HG03457 (cell line): ENCODE measurements at regions not wholly inside any gene's neighbourhood (a gene's known extent, or its start where the extent isn't known, plus 50 kb on each side); places are given as distances from the start of the nearest gene placed in this dataset.

ENCODE experiments used
- ATAC-seq: cut with Tn5 transposase; IDR thresholded peaks from one replicate; pipeline ENCODE4 v1.9.1; 2021; ENCODE audit warnings: moderate number of reproducible peaks; ENCODE audit not compliant: unreplicated experiment

GRCh38 chr6:93799226-93799625 is 379.9 kb upstream of the EPHA7 start:
- ATAC-seq: no peak

GRCh38 chr6:93794166-93794565 is 374.8 kb upstream of the EPHA7 start:
- no peak for ATAC-seq

- ATAC-seq: no peak
These were observed 373.4 kb upstream of the EPHA7 start for GRCh38 chr6:93792746-93793145.

GRCh38 chr6:93790981-93791380 is 371.6 kb upstream of the EPHA7 start:
- no peak for ATAC-seq

GRCh38 chr6:93789532-93789931 is 370.2 kb upstream of the EPHA7 start:
- ATAC-seq: no peak

- no peak for ATAC-seq
These were observed 368.5 kb upstream of the EPHA7 start for GRCh38 chr6:93787841-93788240.

GRCh38 chr6:93786474-93787330 is 367.3 kb upstream of the EPHA7 start:
- no peak for ATAC-seq

GRCh38 chr6:93785694-93786030 is 366.3 kb upstream of the EPHA7 start:
- no peak for ATAC-seq

GRCh38 chr6:93784794-93785693 is 365.7 kb upstream of the EPHA7 start:
- ATAC-seq: no peak

GRCh38 chr6:93779086-93779841 is 359.9 kb upstream of the EPHA7 start:
- ATAC-seq: no peak

- no peak for ATAC-seq
These were observed 339.8 kb upstream of the EPHA7 start for GRCh38 chr6:93759190-93759589.

GRCh38 chr6:93751969-93752368 is 332.6 kb upstream of the EPHA7 start:
- ATAC-seq: no peak

- no peak for ATAC-seq
These were observed 330.6 kb upstream of the EPHA7 start for GRCh38 chr6:93749930-93750329.

GRCh38 chr6:93749191-93749590 is 329.8 kb upstream of the EPHA7 start:
- ATAC-seq: no peak

GRCh38 chr6:93746892-93747291 is 327.5 kb upstream of the EPHA7 start:
- ATAC-seq: no peak

GRCh38 chr6:93745306-93745705 is 325.9 kb upstream of the EPHA7 start:
- ATAC-seq: no peak

GRCh38 chr6:93735099-93735498 is 315.7 kb upstream of the EPHA7 start:
- ATAC-seq: no peak

- no peak for ATAC-seq
These were observed 311.9 kb upstream of the EPHA7 start for GRCh38 chr6:93731306-93731705.

- no peak for ATAC-seq
These were observed 308.8 kb upstream of the EPHA7 start for GRCh38 chr6:93728150-93728549.

GRCh38 chr6:93727447-93727846 is 308.1 kb upstream of the EPHA7 start:
- ATAC-seq: no peak

GRCh38 chr6:93721386-93722048 is 302.2 kb upstream of the EPHA7 start:
- no peak for ATAC-seq
